ENCODE measurements at regions not wholly inside any gene's neighbourhood (a gene's known extent, or its start where the extent isn't known, plus 50 kb on each side); places are given as distances from the start of the nearest gene placed in this dataset.
"Not testable (repeated sequence)": the region's sequence is repeated elsewhere in the genome, so short reads cannot be mapped to it uniquely, and the experiment has no call there.

DNA sequence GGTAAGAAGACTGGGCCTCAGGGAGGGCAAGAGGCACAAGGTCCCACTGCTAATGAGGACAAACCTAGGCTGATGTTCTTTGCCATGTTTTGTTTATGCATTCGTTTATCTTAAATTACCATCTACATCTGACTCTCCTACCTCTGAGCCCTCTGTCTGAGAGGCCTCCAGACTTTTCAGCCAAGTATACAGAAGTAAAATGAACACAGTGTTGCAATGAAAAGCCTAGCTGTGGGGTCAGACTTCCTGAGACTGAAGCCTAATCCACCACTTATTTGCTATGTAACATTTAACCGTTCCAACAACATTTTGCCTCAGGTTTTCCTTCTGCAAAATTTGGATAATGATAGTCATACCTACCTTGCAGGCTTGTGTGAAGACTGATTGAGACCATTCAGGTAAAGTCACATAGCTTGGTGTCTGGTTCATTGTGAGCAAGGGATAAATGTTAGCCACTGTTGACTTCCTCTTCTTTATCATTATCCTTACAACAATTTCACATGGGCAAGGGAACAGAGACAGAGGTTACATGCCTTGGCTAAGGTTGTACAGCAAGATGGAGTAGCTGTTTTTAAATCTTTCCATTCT is 374.9 kb upstream of the CLINT1 start:
- no peak overlapping the region for H3K27ac Mint-ChIP-seq
- DNase-seq = no peak
- H3K9me3 Mint-ChIP-seq = no peaks in the 10 kb centered on the region
- H3K4me3 Mint-ChIP-seq = no peak overlapping the region
- no peaks in the 10 kb centered on the region for H3K27me3 Mint-ChIP-seq
- H3K4me1 Mint-ChIP-seq (ENCODE audit: low read depth) = peaks cover 9% of the 10 kb centered on the region
- H3K36me3 Mint-ChIP-seq (ENCODE audit: low read depth) = no peaks in the 10 kb centered on the region

DNA sequence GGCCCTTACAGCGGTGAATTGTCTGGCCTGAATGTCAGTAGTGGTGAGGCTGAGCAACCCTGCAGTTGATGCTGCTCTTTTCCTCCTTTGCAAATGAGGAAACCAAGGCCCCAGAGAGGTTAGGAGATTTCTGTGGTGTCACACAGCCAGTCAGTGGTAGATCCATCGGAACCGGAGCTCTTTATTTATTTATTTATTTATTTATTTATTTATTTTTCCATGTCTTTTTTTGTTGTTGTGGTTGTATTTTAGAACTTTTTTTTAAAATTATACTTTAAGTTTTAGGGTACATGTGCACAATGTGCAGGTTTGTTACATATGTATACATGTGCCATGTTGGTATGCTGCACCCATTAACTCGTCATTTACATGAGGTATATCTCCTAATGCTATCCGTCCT is 368.4 kb upstream of the CLINT1 start:
- H3K4me3 Mint-ChIP-seq; H3K36me3 Mint-ChIP-seq (ENCODE audit: low read depth); DNase-seq; H3K27ac Mint-ChIP-seq; H3K9me3 Mint-ChIP-seq; H3K4me1 Mint-ChIP-seq (ENCODE audit: low read depth); H3K27me3 Mint-ChIP-seq: not testable (repeated sequence)

DNA sequence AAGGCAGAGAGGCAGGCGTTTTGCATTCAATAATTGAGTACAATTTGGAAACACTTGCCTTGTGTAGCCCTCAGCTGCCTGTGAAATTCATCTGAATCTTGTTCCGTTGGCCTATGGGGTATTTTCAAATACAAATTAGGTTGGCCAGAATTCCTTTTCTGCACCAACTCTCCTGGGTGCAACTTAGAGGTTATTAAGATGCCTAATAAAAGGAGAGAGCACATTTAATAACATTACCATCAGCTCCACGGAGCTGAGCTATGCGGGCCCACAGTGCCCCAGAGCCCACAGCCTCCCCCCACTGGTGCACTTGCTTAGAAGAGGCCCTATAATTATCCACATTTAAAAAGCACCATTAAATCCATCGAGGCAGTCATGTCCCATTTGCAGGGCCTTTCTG is 367.6 kb upstream of the CLINT1 start:
- H3K9me3 Mint-ChIP-seq = peaks cover 2% of the 10 kb centered on the region
- H3K4me1 Mint-ChIP-seq (ENCODE audit: low read depth) = no peaks in the 10 kb centered on the region
- H3K4me3 Mint-ChIP-seq = no peak overlapping the region
- no peaks in the 10 kb centered on the region for H3K36me3 Mint-ChIP-seq (ENCODE audit: low read depth)
- DNase-seq = no peak
- no peak overlapping the region for H3K27ac Mint-ChIP-seq
- no peaks in the 10 kb centered on the region for H3K27me3 Mint-ChIP-seq

DNA sequence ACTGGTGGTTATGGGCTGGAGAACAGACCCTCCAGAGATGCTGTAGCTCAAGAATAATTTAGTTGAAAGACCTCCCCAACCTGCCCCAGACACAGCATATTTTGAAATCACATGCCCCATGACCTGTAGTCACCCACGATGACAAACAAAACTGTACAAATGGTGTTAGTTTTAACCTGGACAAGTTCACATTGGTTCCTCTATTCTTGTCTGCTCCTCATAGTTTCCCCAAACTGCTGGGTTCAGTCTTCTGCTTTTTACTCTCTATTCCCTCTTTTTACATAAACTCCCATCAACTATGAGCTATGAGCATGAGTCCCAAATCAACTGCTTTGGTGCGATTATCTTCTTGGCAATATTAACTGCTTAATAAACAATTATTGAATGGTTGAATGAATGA is 365.3 kb upstream of the CLINT1 start:
- Mint-ChIP-seq H3K4me1 (ENCODE audit: low read depth) (no peaks in the 10 kb centered on the region), H3K27ac (no peak overlapping the region), H3K4me3 (no peak overlapping the region), H3K9me3 (peaks cover 2% of the 10 kb centered on the region), H3K36me3 (ENCODE audit: low read depth) (no peaks in the 10 kb centered on the region), H3K27me3 (no peaks in the 10 kb centered on the region)
- DNase-seq = no peak

DNA sequence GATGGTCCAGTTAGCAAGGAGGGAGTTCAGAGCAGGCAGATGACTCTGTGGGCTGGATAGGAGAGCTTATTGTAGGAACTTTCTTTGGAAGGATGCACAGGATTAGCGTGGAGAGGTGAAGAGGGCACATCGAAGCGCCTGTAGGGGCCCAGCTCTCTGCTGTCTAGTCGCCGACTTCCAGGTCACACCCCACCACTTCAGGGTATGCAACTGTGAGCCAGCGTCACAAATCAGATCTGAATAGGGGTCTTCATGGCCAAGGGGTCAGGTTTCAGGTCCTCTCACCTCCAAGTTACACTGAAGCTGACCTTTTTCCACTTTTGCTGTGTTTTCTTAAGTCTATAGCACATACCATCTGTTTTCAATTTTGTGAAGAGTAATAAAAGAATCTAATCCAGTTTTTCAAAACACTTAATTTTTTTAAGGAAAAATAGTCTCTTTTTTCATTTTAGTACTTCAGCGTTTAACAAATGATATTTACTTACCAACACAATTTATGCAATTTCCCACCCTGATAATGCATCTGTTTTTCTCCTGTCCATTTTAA is 364.2 kb upstream of the CLINT1 start:
- Mint-ChIP-seq H3K4me3 (no peak overlapping the region), H3K27ac (no peak overlapping the region), H3K9me3 (peaks cover 2% of the 10 kb centered on the region), H3K36me3 (ENCODE audit: low read depth) (no peaks in the 10 kb centered on the region), H3K27me3 (no peaks in the 10 kb centered on the region), H3K4me1 (ENCODE audit: low read depth) (no peaks in the 10 kb centered on the region)
- no peak for DNase-seq

DNA sequence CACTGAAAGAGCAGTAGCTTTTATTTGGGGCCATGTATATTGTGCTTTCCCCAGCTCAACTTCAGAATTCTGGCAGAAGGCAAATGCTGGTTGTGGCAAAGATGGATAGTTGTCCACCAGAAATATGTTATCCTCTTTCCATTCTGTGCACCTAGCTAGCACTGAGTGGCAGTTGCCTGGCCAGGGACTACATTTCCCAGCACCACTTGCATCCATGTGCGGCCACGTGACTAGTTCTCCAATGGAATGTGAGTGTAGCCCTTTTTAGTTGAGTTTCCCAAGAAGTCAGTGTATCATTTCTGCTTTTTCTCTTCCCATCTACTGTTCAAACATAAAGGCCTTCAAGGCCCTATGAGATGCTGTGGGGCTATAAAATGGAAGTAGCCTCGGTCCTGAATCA is 354.0 kb upstream of the CLINT1 start:
- Mint-ChIP-seq H3K27ac (no peak overlapping the region), H3K4me1 (ENCODE audit: low read depth) (no peaks in the 10 kb centered on the region), H3K27me3 (peaks cover 3% of the 10 kb centered on the region), H3K9me3 (no peaks in the 10 kb centered on the region), H3K36me3 (ENCODE audit: low read depth) (no peaks in the 10 kb centered on the region), H3K4me3 (no peak overlapping the region)
- DNase-seq = no peak

DNA sequence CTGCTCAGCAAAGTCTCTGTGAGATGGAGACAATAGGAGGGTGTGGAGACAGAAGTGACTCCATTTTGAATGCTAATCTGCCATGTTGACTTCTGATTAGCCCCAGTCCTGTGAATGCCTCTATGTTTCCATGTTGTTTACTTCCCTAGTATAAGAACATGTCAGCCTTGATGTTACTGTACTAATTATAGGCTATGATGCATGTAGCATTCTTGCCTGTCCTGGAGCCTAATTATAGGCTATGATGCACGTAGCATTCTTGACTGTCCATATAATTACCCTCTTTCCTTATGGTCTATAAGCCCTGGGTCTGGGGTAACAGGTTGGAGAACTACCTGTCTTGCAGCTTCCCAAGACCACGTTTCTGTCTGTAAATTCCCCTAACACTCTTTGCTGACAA is 353.3 kb upstream of the CLINT1 start:
- H3K4me3 Mint-ChIP-seq = no peak overlapping the region
- DNase-seq = no peak
- no peaks in the 10 kb centered on the region for H3K4me1 Mint-ChIP-seq (ENCODE audit: low read depth)
- H3K27me3 Mint-ChIP-seq = peaks cover 3% of the 10 kb centered on the region
- no peaks in the 10 kb centered on the region for H3K36me3 Mint-ChIP-seq (ENCODE audit: low read depth)
- no peak overlapping the region for H3K27ac Mint-ChIP-seq
- H3K9me3 Mint-ChIP-seq = no peaks in the 10 kb centered on the region

DNA sequence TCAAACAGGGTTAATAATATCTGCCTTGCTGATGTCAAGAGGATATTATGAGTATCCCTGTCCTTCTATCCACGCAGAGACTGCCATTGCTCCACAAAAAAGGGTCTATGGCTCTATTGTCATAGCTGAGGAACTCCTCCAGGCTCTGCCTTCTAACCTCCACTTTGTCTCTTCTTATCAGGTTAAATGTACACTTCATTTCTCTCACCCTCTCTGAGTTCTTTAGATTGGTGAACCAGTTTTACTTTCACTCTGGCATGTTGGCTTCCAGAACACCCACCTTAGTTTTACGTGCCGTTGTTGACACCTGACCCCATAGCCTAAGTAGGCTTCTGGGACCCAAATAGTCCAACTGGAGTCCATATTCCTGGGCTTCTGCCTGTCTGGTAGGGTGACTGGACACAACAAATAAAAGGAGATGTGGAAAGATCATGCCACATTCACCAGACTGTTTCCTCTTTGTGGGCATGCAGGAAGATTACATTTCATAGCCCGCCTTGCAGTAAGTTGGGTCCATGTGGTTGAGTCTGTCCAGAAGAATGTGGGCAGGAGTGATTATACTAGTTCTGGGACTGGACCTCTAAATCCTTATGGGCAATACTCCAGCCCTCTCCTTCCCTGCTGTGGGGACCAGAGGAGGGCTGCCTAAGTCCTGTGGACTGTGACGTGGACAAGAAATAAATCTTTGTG is 350.4 kb upstream of the CLINT1 start:
- no peak overlapping the region for H3K27ac Mint-ChIP-seq
- DNase-seq = no peak
- no peaks in the 10 kb centered on the region for H3K9me3 Mint-ChIP-seq
- H3K27me3 Mint-ChIP-seq = no peaks in the 10 kb centered on the region
- H3K36me3 Mint-ChIP-seq (ENCODE audit: low read depth) = no peaks in the 10 kb centered on the region
- no peaks in the 10 kb centered on the region for H3K4me1 Mint-ChIP-seq (ENCODE audit: low read depth)
- no peak overlapping the region for H3K4me3 Mint-ChIP-seq

DNA sequence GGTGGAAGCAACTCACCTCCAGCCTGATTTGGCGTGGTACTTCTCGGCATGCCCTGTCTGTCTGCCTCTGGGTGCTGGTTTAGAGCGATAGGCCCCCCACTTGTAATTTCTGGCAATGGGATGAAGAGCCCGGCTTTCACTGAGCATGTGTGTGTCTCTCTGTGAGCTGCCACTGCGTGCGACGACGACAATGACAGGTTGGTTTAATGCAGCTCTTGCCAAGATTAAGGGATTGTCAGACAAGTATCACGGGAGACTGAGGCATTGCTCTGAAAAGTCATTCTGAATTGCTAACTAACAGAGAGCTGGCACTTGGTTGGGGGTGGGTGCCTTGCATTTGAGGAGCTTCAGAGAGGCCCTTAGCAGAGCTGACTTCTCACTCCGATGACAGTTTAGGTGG is 348.8 kb upstream of the CLINT1 start:
- DNase-seq = no peak
- Mint-ChIP-seq H3K9me3 (no peaks in the 10 kb centered on the region), H3K4me1 (ENCODE audit: low read depth) (no peaks in the 10 kb centered on the region), H3K4me3 (no peak overlapping the region), H3K27ac (no peak overlapping the region), H3K36me3 (ENCODE audit: low read depth) (no peaks in the 10 kb centered on the region), H3K27me3 (no peaks in the 10 kb centered on the region)

DNA sequence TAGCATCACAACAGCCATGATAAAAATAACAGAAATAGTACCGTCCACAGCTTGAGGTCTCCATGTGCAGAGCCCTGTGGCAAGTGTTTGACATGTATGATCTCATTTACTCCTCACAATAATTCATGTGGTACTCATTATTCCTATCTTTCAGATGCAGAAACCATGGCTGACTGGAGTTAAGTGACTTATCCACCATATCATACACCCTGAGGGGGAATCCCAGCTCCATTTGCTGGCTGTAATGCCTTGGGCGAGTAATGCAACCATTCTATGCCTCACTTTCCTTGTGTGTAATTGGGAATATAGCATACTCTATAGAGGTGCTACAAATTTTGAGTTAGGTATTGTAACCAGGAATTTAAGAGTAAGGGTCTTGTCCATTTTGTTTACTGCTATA is 347.0 kb upstream of the CLINT1 start:
- no peaks in the 10 kb centered on the region for H3K36me3 Mint-ChIP-seq (ENCODE audit: low read depth)
- H3K4me3 Mint-ChIP-seq = no peak overlapping the region
- no peak overlapping the region for H3K27ac Mint-ChIP-seq
- DNase-seq = no peak
- H3K27me3 Mint-ChIP-seq = no peaks in the 10 kb centered on the region
- no peaks in the 10 kb centered on the region for H3K9me3 Mint-ChIP-seq
- no peaks in the 10 kb centered on the region for H3K4me1 Mint-ChIP-seq (ENCODE audit: low read depth)

DNA sequence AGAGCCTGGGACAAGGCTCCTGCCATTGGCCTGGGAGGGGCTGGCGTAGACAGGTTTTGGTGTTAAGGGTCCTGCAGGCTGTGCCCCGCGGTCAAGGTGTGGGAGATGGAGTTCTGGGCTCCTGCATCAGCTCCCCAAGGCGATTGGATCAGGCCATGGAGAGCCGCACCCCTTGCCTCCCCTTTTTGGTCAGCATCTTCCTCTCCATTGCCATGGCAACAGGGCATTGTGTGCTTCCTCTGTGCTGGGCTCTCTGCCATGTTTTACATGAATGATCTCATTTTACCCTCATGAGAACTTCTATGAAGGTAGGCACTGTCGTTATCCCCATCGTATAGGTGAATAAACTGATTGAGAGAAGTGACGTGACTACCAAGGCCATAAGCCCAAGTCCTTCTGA is 344.3 kb upstream of the CLINT1 start:
- H3K4me1 Mint-ChIP-seq (ENCODE audit: low read depth) = no peaks in the 10 kb centered on the region
- no peak for DNase-seq
- H3K36me3 Mint-ChIP-seq (ENCODE audit: low read depth) = no peaks in the 10 kb centered on the region
- no peak overlapping the region for H3K4me3 Mint-ChIP-seq
- no peaks in the 10 kb centered on the region for H3K9me3 Mint-ChIP-seq
- no peak overlapping the region for H3K27ac Mint-ChIP-seq
- no peaks in the 10 kb centered on the region for H3K27me3 Mint-ChIP-seq

DNA sequence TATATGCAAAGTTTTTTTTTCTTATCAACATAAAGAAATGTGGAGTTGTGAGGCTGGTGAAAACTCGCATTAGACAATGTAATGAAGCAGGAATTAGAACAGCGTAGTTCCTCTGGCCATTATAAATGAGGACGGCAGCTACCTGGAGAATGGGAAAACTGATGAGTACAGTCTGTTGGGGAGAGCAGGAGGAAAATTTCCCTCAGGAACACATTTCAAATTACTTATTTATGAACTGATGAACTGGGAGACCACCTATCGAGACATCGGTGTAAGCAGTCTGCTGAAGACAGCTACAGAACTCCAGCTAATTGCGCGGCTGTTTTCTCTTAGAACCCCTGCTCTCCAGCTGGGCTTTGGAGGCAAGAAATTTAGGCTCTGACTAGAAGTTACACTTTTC is 343.9 kb upstream of the CLINT1 start:
- Mint-ChIP-seq H3K36me3 (ENCODE audit: low read depth) (no peaks in the 10 kb centered on the region), H3K9me3 (no peaks in the 10 kb centered on the region), H3K27me3 (peaks cover 4% of the 10 kb centered on the region), H3K4me3 (no peak overlapping the region), H3K27ac (no peak overlapping the region), H3K4me1 (ENCODE audit: low read depth) (no peaks in the 10 kb centered on the region)
- no peak for DNase-seq

DNA sequence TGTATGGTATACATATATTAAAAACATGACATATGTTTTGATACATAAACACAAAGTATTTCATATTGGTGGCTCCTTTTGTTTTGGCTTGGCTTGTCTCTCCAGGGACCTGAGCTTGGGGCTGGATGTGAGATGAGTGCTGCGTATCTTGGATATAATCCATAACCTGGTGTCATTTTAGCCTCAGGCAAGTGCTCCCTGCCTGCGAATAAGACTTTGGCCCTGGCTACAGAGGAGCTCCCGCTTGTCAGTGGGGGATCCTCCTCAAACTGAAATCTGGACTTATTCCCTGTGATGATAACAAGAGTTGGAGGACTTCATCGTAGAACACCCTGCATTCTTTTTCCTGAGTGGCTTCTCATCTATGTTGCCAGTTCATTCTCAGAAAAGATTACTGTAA is 341.7 kb upstream of the CLINT1 start:
- Mint-ChIP-seq H3K36me3 (ENCODE audit: low read depth) (no peaks in the 10 kb centered on the region), H3K27me3 (peaks cover 8% of the 10 kb centered on the region), H3K27ac (no peak overlapping the region), H3K4me1 (ENCODE audit: low read depth) (no peaks in the 10 kb centered on the region), H3K9me3 (no peaks in the 10 kb centered on the region), H3K4me3 (no peak overlapping the region)
- DNase-seq = no peak

DNA sequence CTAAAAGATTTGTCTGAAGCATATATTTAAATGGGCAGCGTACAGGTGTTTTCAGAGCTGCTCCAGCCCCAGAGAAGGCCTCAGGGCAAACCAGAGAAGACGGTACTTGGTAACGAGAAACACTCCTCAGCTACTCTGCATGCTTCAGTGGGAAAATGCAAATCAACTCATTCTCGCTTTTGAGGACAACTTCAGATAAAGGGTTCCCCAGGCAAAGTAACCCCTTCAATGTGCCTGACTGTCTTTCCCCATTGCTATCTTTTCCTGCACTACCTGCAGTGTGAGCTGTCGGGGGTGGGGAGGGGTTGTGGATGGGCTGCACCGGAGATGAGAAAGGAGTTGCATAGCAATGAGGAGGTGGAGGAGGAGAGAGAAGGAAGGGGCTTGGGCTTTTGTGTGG is 339.7 kb upstream of the CLINT1 start:
- H3K4me3 Mint-ChIP-seq = no peak overlapping the region
- peaks cover 8% of the 10 kb centered on the region for H3K27me3 Mint-ChIP-seq
- no peak overlapping the region for H3K27ac Mint-ChIP-seq

DNA sequence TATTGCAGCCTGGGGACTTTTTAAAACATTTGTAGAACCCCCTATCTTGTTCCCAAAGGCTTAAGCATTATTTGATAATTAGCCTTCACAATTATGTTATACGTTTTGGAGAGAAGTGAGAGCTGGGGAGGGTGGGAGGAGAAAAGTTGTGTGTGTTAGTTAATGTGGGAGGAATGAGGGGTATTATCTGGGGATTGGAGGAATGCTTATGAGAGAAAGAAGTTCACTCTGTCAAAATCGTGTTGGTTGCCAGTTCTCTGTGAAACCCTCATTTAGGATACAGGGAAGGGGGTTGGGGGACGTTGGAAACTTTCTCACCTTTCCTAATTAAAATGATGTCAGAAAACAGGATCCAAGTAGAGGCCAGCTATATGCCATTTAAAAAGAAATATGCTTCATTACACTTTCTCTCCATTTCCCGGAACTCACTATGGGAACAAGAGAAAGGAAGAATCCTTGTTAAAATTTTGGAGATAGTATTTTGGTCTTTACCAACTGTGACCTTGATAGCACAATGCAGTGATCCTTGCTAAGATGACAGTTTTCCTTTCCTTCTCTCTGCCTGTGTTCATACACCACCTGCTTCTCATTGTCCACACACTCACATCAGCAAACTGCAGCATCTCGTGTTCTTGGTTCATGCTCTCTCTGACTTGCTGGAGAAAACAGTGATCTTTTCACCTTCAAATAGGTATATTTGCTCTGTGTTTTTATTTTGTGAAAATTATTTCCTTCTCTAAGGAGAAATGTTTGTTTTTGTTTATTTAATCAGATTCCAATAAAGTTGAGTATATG is 336.7 kb upstream of the CLINT1 start:
- no peaks in the 10 kb centered on the region for H3K4me1 Mint-ChIP-seq (ENCODE audit: low read depth)
- H3K27me3 Mint-ChIP-seq = peaks cover 8% of the 10 kb centered on the region
- no peaks in the 10 kb centered on the region for H3K36me3 Mint-ChIP-seq (ENCODE audit: low read depth)
- no peak overlapping the region for H3K4me3 Mint-ChIP-seq
- DNase-seq = no peak
- H3K9me3 Mint-ChIP-seq = peaks cover 8% of the 10 kb centered on the region
- no peak overlapping the region for H3K27ac Mint-ChIP-seq

More for the DNA sequence above, 339.7 kb upstream of the CLINT1 start:
- Mint-ChIP-seq H3K9me3 (no peaks in the 10 kb centered on the region), H3K4me1 (ENCODE audit: low read depth) (no peaks in the 10 kb centered on the region), H3K36me3 (ENCODE audit: low read depth) (no peaks in the 10 kb centered on the region)
- DNase-seq = no peak
